HPDE6-E6E7 (cell line): ENCODE measurements at regions not wholly inside any gene's neighbourhood (a gene's known extent, or its start where the extent isn't known, plus 50 kb on each side); places are given as distances from the start of the nearest gene placed in this dataset.

Experiments
- DNase-seq: peaks from one replicate; pipeline ENCODE4 v3.0.0; 2011; ENCODE audit warnings: missing footprints; ENCODE audit errors: extremely low spot score

- no peak for DNase-seq
These were observed 470.8 kb downstream of the KCNJ3 start for GRCh38 chr2:155169317-155169716.

GRCh38 chr2:155162494-155162893 lies 464.0 kb downstream of the KCNJ3 start:
- no peak for DNase-seq

GRCh38 chr2:155161314-155161713 lies 462.8 kb downstream of the KCNJ3 start:
- no peak for DNase-seq

- no peak for DNase-seq
These were observed 459.2 kb downstream of the KCNJ3 start for GRCh38 chr2:155157711-155158110.

- no peak for DNase-seq
These were observed 458.6 kb downstream of the KCNJ3 start for GRCh38 chr2:155157065-155157464.

GRCh38 chr2:155151945-155152344 lies 453.4 kb downstream of the KCNJ3 start:
- no peak for DNase-seq

GRCh38 chr2:155151472-155151871 lies 453.0 kb downstream of the KCNJ3 start:
- no peak for DNase-seq

GRCh38 chr2:155145758-155146229 lies 447.3 kb downstream of the KCNJ3 start:
- no peak for DNase-seq

GRCh38 chr2:155141418-155141817 lies 442.9 kb downstream of the KCNJ3 start:
- DNase-seq: no peak

GRCh38 chr2:155125585-155126230 lies 427.2 kb downstream of the KCNJ3 start:
- no peak for DNase-seq

GRCh38 chr2:155115846-155116245 lies 417.4 kb downstream of the KCNJ3 start:
- DNase-seq: no peak

- DNase-seq: no peak
These were observed 412.6 kb downstream of the KCNJ3 start for GRCh38 chr2:155111070-155111469.

GRCh38 chr2:155109527-155109926 lies 411.0 kb downstream of the KCNJ3 start:
- no peak for DNase-seq

GRCh38 chr2:155100261-155100660 lies 401.8 kb downstream of the KCNJ3 start:
- DNase-seq: no peak

- DNase-seq: peak; percentile 5
These were observed 401.3 kb downstream of the KCNJ3 start for GRCh38 chr2:155099784-155100183.

GRCh38 chr2:155095613-155096012 lies 397.1 kb downstream of the KCNJ3 start:
- DNase-seq: no peak

- DNase-seq: no peak
These were observed 381.9 kb downstream of the KCNJ3 start for GRCh38 chr2:155080373-155080772.

GRCh38 chr2:155070489-155070888 lies 372.0 kb downstream of the KCNJ3 start:
- DNase-seq: no peak

- DNase-seq: no peak
These were observed 364.4 kb downstream of the KCNJ3 start for GRCh38 chr2:155062922-155063258.

GRCh38 chr2:155062250-155062921 lies 363.9 kb downstream of the KCNJ3 start:
- no peak for DNase-seq

- DNase-seq: no peak
These were observed 362.4 kb downstream of the KCNJ3 start for GRCh38 chr2:155060896-155061295.

- no peak for DNase-seq
These were observed 356.2 kb downstream of the KCNJ3 start for GRCh38 chr2:155054712-155055111.

GRCh38 chr2:155043097-155043496 lies 344.6 kb downstream of the KCNJ3 start:
- no peak for DNase-seq

- DNase-seq: no peak
These were observed 336.8 kb downstream of the KCNJ3 start for GRCh38 chr2:155035308-155035707.
